ENCODE measurements at regions not wholly inside any gene's neighbourhood (a gene's known extent, or its start where the extent isn't known, plus 50 kb on each side); places are given as distances from the start of the nearest gene placed in this dataset.
"Not testable (repeated sequence)": the region's sequence is repeated elsewhere in the genome, so short reads cannot be mapped to it uniquely, and the experiment has no call there.

GRCh38 chr17:28262123-28262745 is 56.8 kb upstream of the TMEM97 start:
- WGBS: 94% methylated on average over 10 of the region's 10 CpGs
- not testable (repeated sequence) for H3K27ac ChIP-seq (ENCODE audit: low read depth in 1 of 2, low read length in 1 of 2)

DNA sequence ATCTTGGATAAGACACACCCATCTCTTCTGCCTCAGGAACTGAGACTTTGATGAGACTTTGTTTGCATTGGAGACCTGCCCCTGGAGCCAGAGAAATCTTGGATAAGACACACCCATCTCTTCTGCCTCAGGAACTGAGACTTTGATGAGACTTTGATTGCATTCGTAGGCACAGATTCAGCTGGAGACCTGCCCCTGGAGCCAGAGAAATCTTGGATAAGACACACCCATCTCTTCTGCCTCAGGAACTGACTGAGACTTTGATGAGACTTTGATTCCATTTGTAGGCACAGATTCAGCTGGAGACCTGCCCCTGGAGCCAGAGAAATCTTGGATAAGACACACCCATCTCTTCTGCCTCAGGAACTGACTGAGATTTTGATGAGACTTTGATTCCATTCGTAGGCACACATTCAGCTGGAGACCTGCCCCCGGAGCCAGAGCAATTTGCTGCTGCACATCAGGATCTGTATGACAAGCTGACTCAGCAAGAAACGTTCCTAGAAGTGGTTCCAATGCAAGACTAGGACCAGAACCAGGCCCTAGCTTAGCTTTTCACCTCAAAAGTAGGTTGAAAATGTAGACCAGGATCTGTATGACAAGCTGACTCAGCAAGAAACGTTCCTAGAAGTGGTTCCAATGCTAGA is 54.0 kb upstream of the TMEM97 start:
- 82% methylated on average over 5 of the region's 5 CpGs for WGBS
- peaks cover 4 to 25% of the 10 kb centered on the region in 2 donors for H3K9me3 ChIP-seq (ENCODE audit: control insufficient read depth in 2 of 2, insufficient read depth in 1 of 2, low read length in 1 of 2)
- not testable (repeated sequence) for H3K27ac ChIP-seq (ENCODE audit: low read depth in 1 of 2, low read length in 1 of 2); H3K36me3 ChIP-seq (ENCODE audit: control insufficient read depth in 2 of 2, insufficient read depth in 2 of 2, low read length in 1 of 2); H3K4me3 ChIP-seq (ENCODE audit: low read length in 2 of 2); DNase-seq (ENCODE audit: low read depth in 6 of 9, low spot score in 9 of 9); H3K27me3 ChIP-seq (ENCODE audit: control insufficient read depth in 2 of 2, insufficient read depth in 1 of 2, low read length in 1 of 2); H3K4me1 ChIP-seq (ENCODE audit: control insufficient read depth in 2 of 2, insufficient read depth in 2 of 2, low read length in 2 of 2)

More at GRCh38 chr17:28262123-28262745, 56.8 kb upstream of the TMEM97 start:
- DNase-seq (ENCODE audit: low read depth in 6 of 9, low spot score in 9 of 9); H3K4me1 ChIP-seq (ENCODE audit: control insufficient read depth in 2 of 2, insufficient read depth in 2 of 2, low read length in 2 of 2); H3K4me3 ChIP-seq (ENCODE audit: low read length in 2 of 2); H3K27me3 ChIP-seq (ENCODE audit: control insufficient read depth in 2 of 2, insufficient read depth in 1 of 2, low read length in 1 of 2); H3K36me3 ChIP-seq (ENCODE audit: control insufficient read depth in 2 of 2, insufficient read depth in 2 of 2, low read length in 1 of 2): not testable (repeated sequence)
- peaks cover 4 to 15% of the 10 kb centered on the region in 2 donors for H3K9me3 ChIP-seq (ENCODE audit: control insufficient read depth in 2 of 2, insufficient read depth in 1 of 2, low read length in 1 of 2)

GRCh38 chr17:28265856-28266546 is 53.0 kb upstream of the TMEM97 start:
- H3K27me3 ChIP-seq (ENCODE audit: control insufficient read depth in 2 of 2, insufficient read depth in 1 of 2, low read length in 1 of 2); DNase-seq (ENCODE audit: low read depth in 6 of 9, low spot score in 9 of 9); H3K27ac ChIP-seq (ENCODE audit: low read depth in 1 of 2, low read length in 1 of 2); H3K4me1 ChIP-seq (ENCODE audit: control insufficient read depth in 2 of 2, insufficient read depth in 2 of 2, low read length in 2 of 2); H3K4me3 ChIP-seq (ENCODE audit: low read length in 2 of 2); H3K36me3 ChIP-seq (ENCODE audit: control insufficient read depth in 2 of 2, insufficient read depth in 2 of 2, low read length in 1 of 2): not testable (repeated sequence)
- H3K9me3 ChIP-seq (ENCODE audit: control insufficient read depth in 2 of 2, insufficient read depth in 1 of 2, low read length in 1 of 2): peaks cover 4 to 25% of the 10 kb centered on the region in 2 donors
- WGBS: 96% methylated on average over 21 of the region's 21 CpGs

DNA sequence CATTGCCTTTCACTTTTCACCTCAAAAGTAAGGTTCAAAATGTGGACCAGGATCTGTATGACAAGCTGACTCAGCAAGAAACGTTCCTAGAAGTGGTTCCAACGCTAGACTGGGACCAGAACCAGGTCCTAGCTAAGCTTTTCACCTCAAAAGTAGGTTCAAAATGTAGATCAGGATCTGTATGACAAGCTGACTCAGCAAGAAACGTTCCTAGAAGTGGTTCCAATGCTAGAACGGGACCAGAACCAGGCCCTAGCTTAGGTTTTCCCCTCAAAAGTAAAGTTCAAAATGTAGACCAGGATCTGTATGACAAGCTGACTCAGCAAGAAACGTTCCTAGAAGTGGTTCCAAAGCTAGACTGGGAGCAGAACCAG is 52.5 kb upstream of the TMEM97 start:
- not testable (repeated sequence) for H3K27ac ChIP-seq (ENCODE audit: low read depth in 1 of 2, low read length in 1 of 2); H3K4me1 ChIP-seq (ENCODE audit: control insufficient read depth in 2 of 2, insufficient read depth in 2 of 2, low read length in 2 of 2); H3K4me3 ChIP-seq (ENCODE audit: low read length in 2 of 2); H3K36me3 ChIP-seq (ENCODE audit: control insufficient read depth in 2 of 2, insufficient read depth in 2 of 2, low read length in 1 of 2); H3K27me3 ChIP-seq (ENCODE audit: control insufficient read depth in 2 of 2, insufficient read depth in 1 of 2, low read length in 1 of 2); DNase-seq (ENCODE audit: low read depth in 6 of 9, low spot score in 9 of 9)
- 89% methylated on average over 5 of the region's 5 CpGs for WGBS
- H3K9me3 ChIP-seq (ENCODE audit: control insufficient read depth in 2 of 2, insufficient read depth in 1 of 2, low read length in 1 of 2): peaks cover 4 to 25% of the 10 kb centered on the region in 2 donors

DNA sequence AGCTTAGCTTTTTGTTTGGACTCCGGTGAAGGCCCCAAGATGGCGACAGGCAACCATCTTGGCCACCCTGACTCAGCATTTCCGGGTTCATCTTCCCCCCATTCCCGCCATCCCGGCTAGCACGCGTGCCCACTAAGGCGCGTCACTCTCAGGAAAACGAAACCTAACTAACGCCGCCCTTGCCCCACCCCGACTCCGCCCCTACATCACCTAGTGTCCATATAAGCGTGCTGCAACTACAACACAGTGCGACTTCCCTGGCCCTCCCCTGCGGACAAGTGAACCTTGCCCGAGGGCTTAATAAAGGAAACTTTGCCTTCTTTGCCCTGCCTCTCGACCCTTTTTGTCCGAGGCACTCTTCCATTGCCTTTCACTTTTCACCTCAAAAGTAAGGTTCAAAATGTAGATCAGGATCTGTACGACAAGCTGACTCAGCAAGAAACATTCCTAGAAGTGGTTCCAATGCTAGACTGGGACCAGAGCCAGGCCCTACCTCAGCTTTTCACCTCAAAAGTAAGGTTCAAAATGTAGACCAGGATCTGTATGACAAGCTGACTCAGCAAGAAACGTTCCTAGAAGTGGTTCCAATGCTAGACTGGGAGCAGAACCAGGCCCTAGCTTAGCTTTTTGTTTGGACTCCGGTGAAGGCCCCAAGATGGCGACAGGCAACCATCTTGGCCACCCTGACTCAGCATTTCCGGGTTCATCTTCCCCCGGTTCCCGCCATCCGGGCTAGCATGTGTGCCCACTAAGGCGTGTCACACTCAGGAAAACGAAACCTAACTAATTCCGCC is 51.9 kb upstream of the TMEM97 start:
- Histone ChIP-seq H3K27me3 (ENCODE audit: control insufficient read depth in 2 of 2, insufficient read depth in 1 of 2, low read length in 1 of 2) (peaks cover 0 to 13% of the 10 kb centered on the region in 2 donors), H3K9me3 (ENCODE audit: control insufficient read depth in 2 of 2, insufficient read depth in 1 of 2, low read length in 1 of 2) (peaks cover 4 to 25% of the 10 kb centered on the region in 2 donors)
- H3K36me3 ChIP-seq (ENCODE audit: control insufficient read depth in 2 of 2, insufficient read depth in 2 of 2, low read length in 1 of 2); H3K4me3 ChIP-seq (ENCODE audit: low read length in 2 of 2); DNase-seq (ENCODE audit: low read depth in 6 of 9, low spot score in 9 of 9); H3K4me1 ChIP-seq (ENCODE audit: control insufficient read depth in 2 of 2, insufficient read depth in 2 of 2, low read length in 2 of 2); H3K27ac ChIP-seq (ENCODE audit: low read depth in 1 of 2, low read length in 1 of 2): not testable (repeated sequence)
- 97% methylated on average over 31 of the region's 31 CpGs for WGBS

DNA sequence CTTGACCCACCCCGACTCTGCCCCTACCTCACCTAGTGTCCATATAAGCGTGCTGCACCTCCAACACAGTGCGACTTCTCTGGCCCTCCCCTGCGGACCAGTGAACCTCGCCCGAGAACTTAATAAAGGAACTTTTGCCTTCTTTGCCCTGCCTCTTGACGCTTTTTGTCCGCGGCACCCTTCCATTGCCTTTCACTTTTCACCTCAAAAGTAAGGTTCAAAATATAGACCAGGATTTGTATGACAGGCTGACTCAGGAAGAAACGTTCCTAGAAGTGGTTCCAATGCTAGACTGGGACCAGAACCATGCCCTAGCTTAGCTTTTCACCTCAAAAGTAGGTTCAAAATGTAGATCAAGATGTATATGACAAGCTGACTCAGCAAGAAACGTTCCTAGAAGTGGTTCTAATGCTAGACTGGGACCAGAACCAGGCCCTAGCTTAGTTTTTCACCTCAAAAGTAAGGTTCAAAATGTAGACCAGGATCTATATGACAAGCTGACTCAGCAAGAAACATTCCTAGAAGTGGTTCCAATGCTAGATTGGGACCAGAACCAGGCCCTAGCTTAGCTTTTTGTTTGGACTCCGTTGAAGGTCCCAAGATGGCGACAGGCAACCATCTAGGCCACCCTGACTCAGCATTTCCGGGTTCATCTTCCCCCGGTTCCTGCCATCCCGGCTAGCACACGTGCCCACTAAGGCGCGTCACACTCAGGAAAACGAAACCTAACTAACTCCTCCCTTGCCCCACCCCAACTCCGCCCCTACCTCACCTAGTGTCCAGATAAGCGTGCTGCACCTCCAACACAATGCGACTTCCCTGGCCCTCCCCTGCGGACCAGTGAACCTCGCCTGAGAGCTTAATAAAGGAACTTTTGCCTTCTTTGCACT is 51.0 kb upstream of the TMEM97 start:
- 93% methylated on average over 25 of the region's 25 CpGs for WGBS
- Histone ChIP-seq H3K4me3 (ENCODE audit: low read length in 2 of 2) (no peak overlapping the region), H3K27ac (ENCODE audit: low read depth in 1 of 2, low read length in 1 of 2) (no peak overlapping the region), H3K9me3 (ENCODE audit: control insufficient read depth in 2 of 2, insufficient read depth in 1 of 2, low read length in 1 of 2) (peaks cover 4 to 21% of the 10 kb centered on the region in 2 donors), H3K4me1 (ENCODE audit: control insufficient read depth in 2 of 2, insufficient read depth in 2 of 2, low read length in 2 of 2) (no peaks in the 10 kb centered on the region), H3K27me3 (ENCODE audit: control insufficient read depth in 2 of 2, insufficient read depth in 1 of 2, low read length in 1 of 2) (peaks cover 0 to 15% of the 10 kb centered on the region in 2 donors), H3K36me3 (ENCODE audit: control insufficient read depth in 2 of 2, insufficient read depth in 2 of 2, low read length in 1 of 2) (no peaks in the 10 kb centered on the region)
- no peak for DNase-seq (ENCODE audit: low read depth in 6 of 9, low spot score in 9 of 9)

GRCh38 chr17:28268610-28269313 is 50.2 kb upstream of the TMEM97 start:
- DNase-seq (ENCODE audit: low read depth in 6 of 9, low spot score in 9 of 9): no peak
- H3K36me3 ChIP-seq (ENCODE audit: control insufficient read depth in 2 of 2, insufficient read depth in 2 of 2, low read length in 1 of 2): no peaks in the 10 kb centered on the region
- H3K27me3 ChIP-seq (ENCODE audit: control insufficient read depth in 2 of 2, insufficient read depth in 1 of 2, low read length in 1 of 2): peaks cover 0 to 18% of the 10 kb centered on the region in 2 donors
- no peak overlapping the region for H3K4me3 ChIP-seq (ENCODE audit: low read length in 2 of 2)
- H3K27ac ChIP-seq (ENCODE audit: low read depth in 1 of 2, low read length in 1 of 2): no peak overlapping the region
- peaks cover 3 to 21% of the 10 kb centered on the region in 2 donors for H3K9me3 ChIP-seq (ENCODE audit: control insufficient read depth in 2 of 2, insufficient read depth in 1 of 2, low read length in 1 of 2)
- H3K4me1 ChIP-seq (ENCODE audit: control insufficient read depth in 2 of 2, insufficient read depth in 2 of 2, low read length in 2 of 2): no peaks in the 10 kb centered on the region
- 84% methylated on average over 10 of the region's 10 CpGs for WGBS
